HCT116 (cell line): ENCODE measurements at regions not wholly inside any gene's neighbourhood (a gene's known extent, or its start where the extent isn't known, plus 50 kb on each side); places are given as distances from the start of the nearest gene placed in this dataset.

Experiments used
- ATAC-seq: fragments of 200-7000 bp; cut with Tn5 transposase; 2 replicates; pipeline ENCODE4 v1.9.1; 2020; ENCODE audit warnings: mild to moderate bottlenecking, moderate library complexity
- BruUV-seq: library from RNA; stranded (reverse); fragments of 400-500 nt; replicated peaks from 2 replicates; lab custom pipeline; 2021; lab: Mats Ljungman, UMichigan
- CTCF ChIA-PET: fragments of 300-600 bp; sonication (Branson Sonifier 250); formaldehyde crosslinking; loops from one replicate; lab custom pipeline; 2021; ENCODE audit warnings: antibody characterized with exemption; lab: Charles Lee
- POLR2A ChIA-PET: fragments of 300-600, 350-600 bp; sonication (Branson Sonifier 250); formaldehyde crosslinking; loops from one replicate; lab custom pipeline; 2021; ENCODE audit warnings: antibody characterized with exemption; lab: Charles Lee
- RAD21 ChIA-PET, 2 experiments: fragments of 300-600 bp; sonication (Branson Sonifier 250); formaldehyde crosslinking; loops; one replicate each; lab custom pipeline; 2023; ENCODE audit warnings: low total read pairs in 2 of 2; ENCODE audit not compliant: uncharacterized antibody in 2 of 2, unreplicated experiment in 2 of 2, low non-redundant PET in 1 of 2; lab: Charles Lee
- DNase-seq: peaks from one replicate; pipeline ENCODE4 v3.0.0-alpha.2; 2010; ENCODE audit warnings: low read depth, low spot score
- H2AFZ ChIP-seq: fragments of 200-600 bp; shearing (Covaris generic), sonication (generic); 2 replicates; pipeline ENCODE4 v1.6.1; 2017; ENCODE audit warnings: low read depth, mixed run types, mixed read lengths, antibody characterized with exemption, low read length; ENCODE audit not compliant: poor library complexity, severe bottlenecking
- H3K27ac ChIP-seq: 2 replicates; pipeline ENCODE4 v1.5.1; 2012; ENCODE audit warnings: low read depth, low read length
- H3K27me3 ChIP-seq: fragments of 200-600 bp; sonication (generic); 2 replicates; pipeline ENCODE4 v1.6.1; 2016; ENCODE audit warnings: mixed run types, low read length, mixed read lengths; ENCODE audit not compliant: insufficient read depth
- H3K36me3 ChIP-seq, 2 experiments: fragments of 200-500 bp in 1 of 2; fragments of 200-600 bp in 1 of 2; sonication (Bioruptor generic) in 1 of 2; sonication (generic) in 1 of 2; 2 replicates each; pipeline versions ENCODE4 v1.5.1 to v1.6.1; 2014 to 2016; ENCODE audit warnings: low read length in 2 of 2, inconsistent platforms in 1 of 2, mixed read lengths in 1 of 2, mixed run types in 1 of 2; ENCODE audit not compliant: insufficient read depth in 2 of 2, control insufficient read depth in 1 of 2
- H3K4me1 ChIP-seq, 2 experiments: fragments of 200-600 bp in 1 of 2; sonication (generic) in 1 of 2; 2 replicates each; pipeline versions ENCODE4 v1.5.1 to v1.6.1; 2012 to 2017; ENCODE audit warnings: low read length in 2 of 2, inconsistent platforms in 1 of 2, mild to moderate bottlenecking in 1 of 2, mixed read lengths in 1 of 2, mixed run types in 1 of 2, moderate library complexity in 1 of 2; ENCODE audit not compliant: insufficient read depth in 2 of 2, control insufficient read depth in 1 of 2
- H3K4me2 ChIP-seq: fragments of 200-600 bp; sonication (generic); 2 replicates; pipeline ENCODE4 v1.6.1; 2017; ENCODE audit warnings: mixed run types, low read length, mixed read lengths
- H3K4me3 ChIP-seq, 2 experiments: fragments of 200-600 bp in 1 of 2; sonication (generic) in 1 of 2; replicated peaks in 1 of 2; 2 replicates each; pipeline ENCODE4 v1.5.1; 2011 to 2016; ENCODE audit warnings: low read length in 2 of 2, control low read depth in 1 of 2, low read depth in 1 of 2, mild to moderate bottlenecking in 1 of 2, mixed read lengths in 1 of 2, mixed run types in 1 of 2
- H3K79me2 ChIP-seq: fragments of 200-600 bp; sonication (generic); 2 replicates; pipeline ENCODE4 v1.6.1; 2017; ENCODE audit warnings: mild to moderate bottlenecking, mixed run types, low read length, moderate library complexity, mixed read lengths; ENCODE audit not compliant: insufficient read depth
- H3K9ac ChIP-seq: fragments of 200-600 bp; sonication (generic); 2 replicates; pipeline ENCODE4 v1.6.1; 2016; ENCODE audit warnings: low read length, mixed read lengths
- H3K9me2 ChIP-seq: fragments of 200-600 bp; sonication (generic), shearing (Covaris generic); 2 replicates; pipeline ENCODE4 v1.6.1; 2017; ENCODE audit warnings: mixed run types, mild to moderate bottlenecking, moderate library complexity; ENCODE audit not compliant: insufficient read depth
- H3K9me3 ChIP-seq, 2 experiments: fragments of 200-500 bp in 1 of 2; fragments of 200-600 bp in 1 of 2; sonication (Bioruptor generic) in 1 of 2; sonication (generic) in 1 of 2; 2 replicates each; pipeline ENCODE4 v1.6.1; 2014 to 2017; ENCODE audit warnings: low read length in 2 of 2, mixed read lengths in 2 of 2, inconsistent platforms in 1 of 2, low read depth in 1 of 2, mild to moderate bottlenecking in 1 of 2, mixed run types in 1 of 2, moderate library complexity in 1 of 2; ENCODE audit not compliant: control insufficient read depth in 1 of 2, insufficient read depth in 1 of 2
- H4K20me1 ChIP-seq: fragments of 200-600 bp; sonication (generic), shearing (Covaris generic); 2 replicates; pipeline ENCODE4 v1.6.1; 2017; ENCODE audit warnings: mixed run types, mild to moderate bottlenecking, moderate library complexity; ENCODE audit not compliant: insufficient read depth
- ATF3 ChIP-seq: IDR thresholded peaks from 2 replicates; pipeline ENCODE4 v1.6.1; 2012
- CBX3 ChIP-seq: IDR thresholded peaks from 2 replicates; pipeline ENCODE4 v1.6.1; 2012; ENCODE audit warnings: low read depth
- EGR1 ChIP-seq: IDR thresholded peaks from 2 replicates; pipeline ENCODE4 v1.6.1; 2012; ENCODE audit warnings: low read depth
- ELF1 ChIP-seq: IDR thresholded peaks from 2 replicates; pipeline ENCODE4 v1.6.1; 2012; ENCODE audit warnings: low read depth, borderline replicate concordance
- EZH2phosphoT487 ChIP-seq: fragments of 200-600 bp; IDR thresholded peaks from 2 replicates; pipeline ENCODE4 v1.6.1; 2018; ENCODE audit warnings: antibody characterized with exemption, borderline replicate concordance
- JUND ChIP-seq: IDR thresholded peaks from 2 replicates; pipeline ENCODE4 v1.6.1; 2012
- MAX ChIP-seq: IDR thresholded peaks from 2 replicates; pipeline ENCODE4 v1.6.1; 2012
- POLR2A ChIP-seq: IDR thresholded peaks from 2 replicates; pipeline ENCODE4 v1.7.0; 2011; ENCODE audit warnings: borderline replicate concordance; ENCODE audit not compliant: insufficient read depth, insufficient read length; ENCODE audit errors: extremely low read depth
- POLR2AphosphoS5 ChIP-seq: IDR thresholded peaks from 2 replicates; pipeline ENCODE4 v1.6.1; 2011; ENCODE audit warnings: mild to moderate bottlenecking, low read depth, low read length, moderate library complexity
- RAD21 ChIP-seq: IDR thresholded peaks from 2 replicates; pipeline ENCODE4 v1.6.1; 2012; ENCODE audit warnings: low read depth, mild to moderate bottlenecking
- SIN3A ChIP-seq: IDR thresholded peaks from 2 replicates; pipeline ENCODE4 v1.6.1; 2012; ENCODE audit warnings: low read depth
- TCF7L2 ChIP-seq: IDR thresholded peaks from 2 replicates; pipeline ENCODE4 v1.7.0; 2011; ENCODE audit warnings: borderline replicate concordance, inconsistent platforms; ENCODE audit not compliant: insufficient read depth, insufficient read length; ENCODE audit errors: extremely low read depth
- ZNF274 ChIP-seq: fragments of 200-500 bp; sonication (Bioruptor generic); IDR thresholded peaks from 2 replicates; pipeline ENCODE4 v1.6.1; 2014; ENCODE audit warnings: mild to moderate bottlenecking, low read depth, low read length, inconsistent platforms
- intact Hi-C: fragments of 100-400 bp; cut with micrococcal nuclease; formaldehyde crosslinking; loops from 2 replicates; pipeline ENCODE4 v1.10.0; 2022
- TF ChIP-seq, protein P1 (sequence below): IDR thresholded peaks from 2 replicates; pipeline ENCODE4 v1.6.1; 2012; ENCODE audit warnings: low read depth

DNA sequence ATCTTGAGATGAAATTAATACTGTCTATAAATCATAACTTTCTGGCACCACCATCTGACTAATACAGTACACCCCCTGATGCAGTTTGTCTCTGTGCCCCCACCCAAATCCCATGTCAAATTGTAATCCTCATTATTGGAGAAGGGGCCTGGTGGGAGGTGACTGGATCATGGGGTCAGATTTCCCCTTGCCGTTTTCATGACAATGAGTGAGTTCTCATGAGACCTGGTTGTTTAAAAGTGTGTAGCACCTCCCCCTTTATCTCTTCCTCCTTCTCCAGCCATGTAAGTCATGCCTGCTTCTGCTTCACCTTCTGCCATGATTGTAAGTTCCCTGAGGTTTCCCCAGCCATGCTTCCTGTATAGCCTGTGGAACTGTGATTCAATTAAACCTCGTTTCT is 78.7 kb upstream of the CDH6 start:
- ATAC-seq (no peak), DNase-seq (no peak)
- Histone ChIP-seq H3K79me2 (no peaks in the 10 kb centered on the region), H3K27ac (no peak overlapping the region), H3K4me1 (no peaks in the 10 kb centered on the region), H3K4me2 (no peak overlapping the region), H3K9me2 (no peaks in the 10 kb centered on the region), H3K36me3 (no peaks in the 10 kb centered on the region), H3K9me3 (peaks cover 3 to 28% of the 10 kb centered on the region in 2 experiments; a peak in 2 of 4 replicates), H2AFZ (no peak overlapping the region), H3K4me3 (no peak overlapping the region), H3K9ac (no peak overlapping the region), H4K20me1 (no peaks in the 10 kb centered on the region)
- POLR2A ChIA-PET, result no interaction called here
- CTCF ChIA-PET, result no interaction called here
- intact Hi-C loops, result no loop called here
- RAD21 ChIA-PET, result no interaction called here
- BruUV-seq, result no TSS peak
- TF ChIP-seq POLR2A (no peak), RAD21 (no peak), EZH2phosphoT487 (no peak), JUND (no peak), ZNF274 (no peak), EGR1 (no peak), ATF3 (no peak), POLR2AphosphoS5 (no peak), MAX (no peak), SIN3A (no peak), TCF7L2 (no peak), CBX3 (no peak), ELF1 (no peak)
- TF ChIP-seq, protein P1, sequence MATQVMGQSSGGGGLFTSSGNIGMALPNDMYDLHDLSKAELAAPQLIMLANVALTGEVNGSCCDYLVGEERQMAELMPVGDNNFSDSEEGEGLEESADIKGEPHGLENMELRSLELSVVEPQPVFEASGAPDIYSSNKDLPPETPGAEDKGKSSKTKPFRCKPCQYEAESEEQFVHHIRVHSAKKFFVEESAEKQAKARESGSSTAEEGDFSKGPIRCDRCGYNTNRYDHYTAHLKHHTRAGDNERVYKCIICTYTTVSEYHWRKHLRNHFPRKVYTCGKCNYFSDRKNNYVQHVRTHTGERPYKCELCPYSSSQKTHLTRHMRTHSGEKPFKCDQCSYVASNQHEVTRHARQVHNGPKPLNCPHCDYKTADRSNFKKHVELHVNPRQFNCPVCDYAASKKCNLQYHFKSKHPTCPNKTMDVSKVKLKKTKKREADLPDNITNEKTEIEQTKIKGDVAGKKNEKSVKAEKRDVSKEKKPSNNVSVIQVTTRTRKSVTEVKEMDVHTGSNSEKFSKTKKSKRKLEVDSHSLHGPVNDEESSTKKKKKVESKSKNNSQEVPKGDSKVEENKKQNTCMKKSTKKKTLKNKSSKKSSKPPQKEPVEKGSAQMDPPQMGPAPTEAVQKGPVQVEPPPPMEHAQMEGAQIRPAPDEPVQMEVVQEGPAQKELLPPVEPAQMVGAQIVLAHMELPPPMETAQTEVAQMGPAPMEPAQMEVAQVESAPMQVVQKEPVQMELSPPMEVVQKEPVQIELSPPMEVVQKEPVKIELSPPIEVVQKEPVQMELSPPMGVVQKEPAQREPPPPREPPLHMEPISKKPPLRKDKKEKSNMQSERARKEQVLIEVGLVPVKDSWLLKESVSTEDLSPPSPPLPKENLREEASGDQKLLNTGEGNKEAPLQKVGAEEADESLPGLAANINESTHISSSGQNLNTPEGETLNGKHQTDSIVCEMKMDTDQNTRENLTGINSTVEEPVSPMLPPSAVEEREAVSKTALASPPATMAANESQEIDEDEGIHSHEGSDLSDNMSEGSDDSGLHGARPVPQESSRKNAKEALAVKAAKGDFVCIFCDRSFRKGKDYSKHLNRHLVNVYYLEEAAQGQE, result no peak
- TF ChIP-seq, all 23 proteins: peak for 0
- no peaks in the 10 kb centered on the region for H3K27me3 ChIP-seq
